ENCODE measurements at regions not wholly inside any gene's neighbourhood (a gene's known extent, or its start where the extent isn't known, plus 50 kb on each side); places are given as distances from the start of the nearest gene placed in this dataset.

DNA sequence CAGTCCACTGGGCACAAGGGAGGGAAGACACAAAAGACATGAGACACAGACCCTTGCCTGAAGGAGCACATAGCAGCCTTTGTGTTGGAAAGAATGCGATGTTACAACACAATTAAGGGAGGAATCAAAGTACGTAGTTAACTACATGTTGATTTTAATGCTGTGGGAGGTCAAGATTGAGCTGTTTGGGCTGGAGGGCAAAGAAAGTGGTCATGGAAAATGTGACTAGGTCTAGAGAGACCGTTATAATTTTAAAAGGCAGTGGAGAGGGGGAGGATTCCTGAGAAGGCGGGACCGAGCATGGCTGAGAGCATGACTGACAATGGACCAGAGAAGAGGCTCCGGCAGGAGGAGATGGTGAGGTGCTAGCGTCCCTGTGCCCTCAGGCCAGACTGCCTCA lies 111.8 kb upstream of the ATP1A1 start:
- TF ChIP-seq YY1 (IDR thresholded peaks at IDR 0.05; ENCODE audit: insufficient read depth, insufficient read length) (no peak), ZNF274 (IDR thresholded peaks at IDR 0.05; ENCODE audit: low read depth, low read length) (no peak)

Measured in NT2/D1 (cell line).